Upper lobe of left lung (tissue), 6 donors: ENCODE measurements at regions not wholly inside any gene's neighbourhood (a gene's known extent, or its start where the extent isn't known, plus 50 kb on each side); places are given as distances from the start of the nearest gene placed in this dataset.
A peak's percentile ranks its signal among the peaks of the same experiment; 100 is the strongest.

Experiments used
- ATAC-seq, 2 donors: fragments of 200-7000 bp; cut with Tn5 transposase; one replicate each; pipeline ENCODE4 v1.9.1; 2022; ENCODE audit warnings: mild to moderate bottlenecking in 2 of 2, moderate library complexity in 2 of 2; ENCODE audit not compliant: low FRiP score in 2 of 2
- DNase-seq, 2 donors: peaks; one replicate each; pipeline ENCODE4 v3.0.0-alpha.2; 2019 to 2020
- H3K27ac ChIP-seq, 4 donors: fragments of 200-600 bp; sonication (generic); one replicate each; pipeline ENCODE4 v1.5.1; 2016 to 2019
- H3K27me3 ChIP-seq, 4 donors: fragments of 200-600 bp; sonication (generic); one replicate each; pipeline ENCODE4 v1.5.1; 2017 to 2019
- H3K36me3 ChIP-seq, 4 donors: fragments of 200-600 bp; sonication (generic); one replicate each; pipeline ENCODE4 v1.5.1; 2016 to 2019
- H3K4me1 ChIP-seq, 4 donors: fragments of 200-600 bp; sonication (generic); one replicate each; pipeline ENCODE4 v1.5.1; 2018 to 2019
- H3K4me3 ChIP-seq, 4 donors: fragments of 200-600 bp; sonication (generic); one replicate each; pipeline ENCODE4 v1.5.1; 2017 to 2019; ENCODE audit warnings: mild to moderate bottlenecking in 2 of 4, moderate library complexity in 1 of 4
- H3K9me3 ChIP-seq, 4 donors: fragments of 200-600 bp; sonication (generic); one replicate each; pipeline ENCODE4 v1.5.1; 2018 to 2019
- CTCF ChIP-seq, 6 experiments: fragments of 450-650 bp in 4 of 6; fragments of 200-600 bp in 2 of 6; sonication (generic) in 2 of 6; IDR thresholded peaks; one replicate each; pipeline ENCODE4 v1.5.1; 2016 to 2019; ENCODE audit warnings: antibody characterized with exemption in 6 of 6
- EP300 ChIP-seq, 4 donors: sonication (generic); formaldehyde crosslinking; IDR thresholded peaks; one replicate each; pipeline ENCODE4 v1.5.1; 2017; ENCODE audit warnings: antibody characterized with exemption in 4 of 4, control low read depth in 2 of 4
- POLR2A ChIP-seq, 4 donors: fragments of 450-650 bp; IDR thresholded peaks; one replicate each; pipeline ENCODE4 v1.5.1; 2016 to 2017; ENCODE audit warnings: antibody characterized with exemption in 4 of 4, mild to moderate bottlenecking in 2 of 4
- POLR2AphosphoS5 ChIP-seq, 2 donors: sonication (generic); formaldehyde crosslinking; IDR thresholded peaks; one replicate each; pipeline ENCODE4 v1.5.1; 2017; ENCODE audit warnings: antibody characterized with exemption in 2 of 2
- WGBS, 2 donors: methylation state at CpG; one replicate each; pipeline ENCODE4 v1.1.5; 2017 to 2018; 5-methylcytosine and 5-hydroxymethylcytosine counted together
- donor health status: DM: no; HTN: no; CAD: no; lungs with moderate emphysema.
- donor health status: DM: no; HTN: yes; CAD: no; lungs with severe emphysema.

- TF ChIP-seq POLR2AphosphoS5 (IDR thresholded peaks at IDR 0.05), result no peak
- TF ChIP-seq EP300 (IDR thresholded peaks at IDR 0.05), result no peak
- TF ChIP-seq POLR2A (IDR thresholded peaks at IDR 0.05), result no peak
- TF ChIP-seq CTCF (IDR thresholded peaks at IDR 0.05), result no peak
- H3K9me3 ChIP-seq, result no peaks in the 10 kb centered on the region
- H3K4me1 ChIP-seq, result peaks cover 6 to 22% (median 13%) of the 10 kb centered on the region in 4 donors
- 41 to 51% methylated on average over 2 of the region's 2 CpGs for whole genome bisulfite sequencing, 2 donors
- H3K27ac ChIP-seq, result peak overlapping the region in 2 of 4 donors; percentile 11 to 22
- H3K36me3 ChIP-seq, result peaks cover 0 to 4% (median 0%) of the 10 kb centered on the region in 4 donors
- no peaks in the 10 kb centered on the region for H3K27me3 ChIP-seq
- ATAC-seq, result peak; percentile 69 to 80
- no peak for DNase-seq
- no peak overlapping the region for H3K4me3 ChIP-seq
Observed at GRCh38 chr2:16584824-16585540, 80.7 kb downstream of the CYRIA start.

- peaks cover 0 to 4% (median 0%) of the 10 kb centered on the region in 4 donors for H3K36me3 ChIP-seq
- H3K4me3 ChIP-seq, result no peak overlapping the region
- H3K9me3 ChIP-seq, result no peaks in the 10 kb centered on the region
- ATAC-seq, result no peak
- peak overlapping the region in 1 of 4 donors; percentile 22 for H3K27ac ChIP-seq
- WGBS, 2 donors, result 90 to 98% methylated on average over 2 of the region's 2 CpGs
- DNase-seq, result no peak
- H3K27me3 ChIP-seq, result no peaks in the 10 kb centered on the region
- peaks cover 6 to 21% (median 13%) of the 10 kb centered on the region in 4 donors for H3K4me1 ChIP-seq
- TF ChIP-seq POLR2AphosphoS5 (IDR thresholded peaks at IDR 0.05) (no peak), CTCF (IDR thresholded peaks at IDR 0.05) (no peak), EP300 (IDR thresholded peaks at IDR 0.05) (no peak), POLR2A (IDR thresholded peaks at IDR 0.05) (no peak)
Observed at GRCh38 chr2:16584084-16584483, 81.5 kb downstream of the CYRIA start.

GRCh38 chr2:16581241-16581640, 84.4 kb downstream of the CYRIA start:
- Histone ChIP-seq H3K36me3 (no peaks in the 10 kb centered on the region), H3K4me1 (peaks cover 6 to 18% (median 11%) of the 10 kb centered on the region in 4 donors), H3K27me3 (no peaks in the 10 kb centered on the region), H3K27ac (no peak overlapping the region), H3K4me3 (no peak overlapping the region), H3K9me3 (no peaks in the 10 kb centered on the region)
- WGBS, 2 donors, result 93 to 96% methylated on average over 1 of the region's 1 CpG
- no peak for DNase-seq
- no peak for TF ChIP-seq CTCF (IDR thresholded peaks at IDR 0.05)
- no peak for TF ChIP-seq POLR2A (IDR thresholded peaks at IDR 0.05)
- TF ChIP-seq POLR2AphosphoS5 (IDR thresholded peaks at IDR 0.05), result no peak
- TF ChIP-seq EP300 (IDR thresholded peaks at IDR 0.05), result no peak
- ATAC-seq, result no peak

DNA sequence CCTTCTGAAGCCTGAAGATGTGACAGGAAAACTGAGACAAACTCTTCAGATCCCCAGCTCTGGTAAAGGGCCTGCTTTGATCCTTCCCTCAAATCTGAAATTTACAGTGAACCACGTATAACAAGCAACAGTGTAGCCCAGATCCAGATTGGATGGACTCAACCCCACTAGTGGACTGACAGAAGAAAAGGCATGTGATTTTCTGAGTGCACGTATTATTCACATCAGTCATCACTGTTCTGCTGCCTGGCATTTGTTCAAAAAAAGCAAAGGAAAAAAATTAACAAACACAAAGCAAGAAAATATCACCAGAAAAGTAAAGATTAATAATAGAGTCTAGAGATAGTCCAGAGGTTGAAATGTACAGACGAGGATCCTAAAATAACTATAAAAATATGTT, 87.6 kb downstream of the CYRIA start:
- no peak for DNase-seq
- WGBS, 2 donors, result 81 to 87% methylated on average over 3 of the region's 3 CpGs
- Histone ChIP-seq H3K27ac (no peak overlapping the region), H3K36me3 (no peaks in the 10 kb centered on the region), H3K9me3 (no peaks in the 10 kb centered on the region), H3K4me3 (no peak overlapping the region), H3K4me1 (peaks cover 0 to 3% (median 0%) of the 10 kb centered on the region in 4 donors), H3K27me3 (no peaks in the 10 kb centered on the region)
- TF ChIP-seq EP300 (IDR thresholded peaks at IDR 0.05), result no peak
- TF ChIP-seq CTCF (IDR thresholded peaks at IDR 0.05), result no peak
- no peak for TF ChIP-seq POLR2A (IDR thresholded peaks at IDR 0.05)
- no peak for TF ChIP-seq POLR2AphosphoS5 (IDR thresholded peaks at IDR 0.05)
- ATAC-seq, result no peak

DNA sequence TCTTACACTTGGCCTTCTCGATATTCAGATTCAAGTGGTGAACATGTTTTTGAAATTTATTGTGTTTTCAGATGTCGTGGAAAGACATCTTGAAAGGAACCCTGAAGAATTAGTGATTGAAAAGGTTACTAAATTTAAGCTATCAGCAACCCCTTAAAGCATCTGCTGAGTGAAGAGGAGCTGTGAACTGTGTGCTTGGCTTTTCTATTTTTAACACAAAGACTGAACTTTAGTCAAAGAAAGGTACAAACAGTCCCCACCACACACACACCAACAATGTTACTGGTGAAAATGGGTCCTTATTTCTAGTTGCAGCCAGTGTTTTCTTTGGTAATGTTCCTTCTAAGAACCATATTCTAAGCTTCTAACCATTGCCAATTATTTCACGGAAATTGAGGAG, 95.1 kb downstream of the CYRIA start:
- TF ChIP-seq EP300 (IDR thresholded peaks at IDR 0.05) (no peak), POLR2A (IDR thresholded peaks at IDR 0.05) (no peak), POLR2AphosphoS5 (IDR thresholded peaks at IDR 0.05) (no peak), CTCF (IDR thresholded peaks at IDR 0.05) (no peak)
- ATAC-seq (no peak), DNase-seq (no peak)
- Histone ChIP-seq H3K4me3 (no peak overlapping the region), H3K9me3 (no peaks in the 10 kb centered on the region), H3K36me3 (peaks cover 0 to under 1% (median under 1%) of the 10 kb centered on the region in 4 donors), H3K4me1 (no peaks in the 10 kb centered on the region), H3K27me3 (no peaks in the 10 kb centered on the region), H3K27ac (no peak overlapping the region)
- WGBS, 2 donors, result 88 to 89% methylated on average over 3 of the region's 3 CpGs
